ENCODE measurements at regions not wholly inside any gene's neighbourhood (a gene's known extent, or its start where the extent isn't known, plus 50 kb on each side); places are given as distances from the start of the nearest gene placed in this dataset.

- no peak for TF ChIP-seq CTCF (IDR thresholded peaks at IDR 0.05; ENCODE audit: insufficient read depth, low read depth, low read length)
- ChIA-PET CTCF (no interaction called here), POLR2A (no interaction called here)
- no peak for DNase-seq (ENCODE audit: low read depth)
- Histone ChIP-seq H3K4me3 (ENCODE audit: low read depth, low read length) (no peak overlapping the region), H3K36me3 (ENCODE audit: control insufficient read depth, insufficient read depth, low read length) (no peaks in the 10 kb centered on the region), H3K27me3 (ENCODE audit: control insufficient read depth, insufficient read depth, low read length) (no peaks in the 10 kb centered on the region)
Observed at GRCh38 chr2:3986530-3987258, 283.3 kb downstream of the DCDC2C start.

GRCh38 chr2:4002841-4003403 is 299.5 kb downstream of the DCDC2C start:
- Histone ChIP-seq H3K4me3 (ENCODE audit: low read depth, low read length) (no peak overlapping the region), H3K36me3 (ENCODE audit: control insufficient read depth, insufficient read depth, low read length) (no peaks in the 10 kb centered on the region), H3K27me3 (ENCODE audit: control insufficient read depth, insufficient read depth, low read length) (no peaks in the 10 kb centered on the region)
- no peak for DNase-seq (ENCODE audit: low read depth)
- ChIA-PET POLR2A (no interaction called here), CTCF (no interaction called here)
- no peak for TF ChIP-seq CTCF (IDR thresholded peaks at IDR 0.05; ENCODE audit: insufficient read depth, low read depth, low read length)

- POLR2A ChIA-PET, result no interaction called here
- DNase-seq (ENCODE audit: low read depth), result no peak
- no peak for TF ChIP-seq CTCF (IDR thresholded peaks at IDR 0.05; ENCODE audit: insufficient read depth, low read depth, low read length)
- Histone ChIP-seq H3K36me3 (ENCODE audit: control insufficient read depth, insufficient read depth, low read length) (no peaks in the 10 kb centered on the region), H3K27me3 (ENCODE audit: control insufficient read depth, insufficient read depth, low read length) (no peaks in the 10 kb centered on the region), H3K4me3 (ENCODE audit: low read depth, low read length) (no peak overlapping the region)
- CTCF ChIA-PET, result interaction anchor here (0.7 kb wide), 1 partner anchor 15 kb away, joined by 3 read pairs; no protein-coding TSS in a partner anchor
Observed at GRCh38 chr2:4012197-4012596, 308.8 kb downstream of the DCDC2C start.

- CTCF ChIA-PET, result no interaction called here
Observed at GRCh38 chr2:4018535-4018934, 315.2 kb downstream of the DCDC2C start.

GRCh38 chr2:4020153-4020552 is 316.8 kb downstream of the DCDC2C start:
- H3K4me3 ChIP-seq (ENCODE audit: low read depth, low read length), result no peak overlapping the region
- ChIA-PET CTCF (no interaction called here), POLR2A (no interaction called here)
- no peak for TF ChIP-seq CTCF (IDR thresholded peaks at IDR 0.05; ENCODE audit: insufficient read depth, low read depth, low read length)
- DNase-seq (ENCODE audit: low read depth), result no peak
- H3K36me3 ChIP-seq (ENCODE audit: control insufficient read depth, insufficient read depth, low read length), result no peaks in the 10 kb centered on the region
- no peaks in the 10 kb centered on the region for H3K27me3 ChIP-seq (ENCODE audit: control insufficient read depth, insufficient read depth, low read length)

More at GRCh38 chr2:4018535-4018934, 315.2 kb downstream of the DCDC2C start:
- DNase-seq (ENCODE audit: low read depth), result no peak
- Histone ChIP-seq H3K36me3 (ENCODE audit: control insufficient read depth, insufficient read depth, low read length) (no peaks in the 10 kb centered on the region), H3K4me3 (ENCODE audit: low read depth, low read length) (no peak overlapping the region), H3K27me3 (ENCODE audit: control insufficient read depth, insufficient read depth, low read length) (no peaks in the 10 kb centered on the region)
- no peak for TF ChIP-seq CTCF (IDR thresholded peaks at IDR 0.05; ENCODE audit: insufficient read depth, low read depth, low read length)
- POLR2A ChIA-PET, result no interaction called here

All from BJ (cell line).